NCI-H510A (cell line): ENCODE measurements at regions not wholly inside any gene's neighbourhood (a gene's known extent, or its start where the extent isn't known, plus 50 kb on each side); places are given as distances from the start of the nearest gene placed in this dataset.

Experiments
- DNase-seq: peaks from one replicate; lab custom pipeline; 2025; lab: John Stamatoyannopoulos, UW

GRCh38 chr13:74197677-74198429 is 63.6 kb upstream of the KLF12 start:
- no peak for DNase-seq

GRCh38 chr13:74194846-74195245 is 60.6 kb upstream of the KLF12 start:
- no peak for DNase-seq

- DNase-seq = no peak
Measured at GRCh38 chr13:74193391-74193790, 59.2 kb upstream of the KLF12 start.

GRCh38 chr13:74191410-74191809 is 57.2 kb upstream of the KLF12 start:
- no peak for DNase-seq

GRCh38 chr13:74190999-74191398 is 56.8 kb upstream of the KLF12 start:
- no peak for DNase-seq

- DNase-seq = no peak
Measured at GRCh38 chr13:74187564-74187963, 53.4 kb upstream of the KLF12 start.

GRCh38 chr13:74184283-74184682 is 50.1 kb upstream of the KLF12 start:
- DNase-seq = no peak
